Gastrocnemius medialis (tissue), 4 donors: ENCODE measurements at regions not wholly inside any gene's neighbourhood (a gene's known extent, or its start where the extent isn't known, plus 50 kb on each side); places are given as distances from the start of the nearest gene placed in this dataset.

ENCODE experiments used
- POLR2A ChIP-seq, 2 donors: fragments of 450-650 bp; IDR thresholded peaks; one replicate each; pipeline ENCODE4 v1.6.1; 2017; ENCODE audit warnings: antibody characterized with exemption in 2 of 2, mild to moderate bottlenecking in 2 of 2, moderate library complexity in 2 of 2
- TF ChIP-seq, protein P1 (sequence below), 5 experiments: fragments of 450-650 bp in 3 of 5; fragments of 200-600 bp in 2 of 5; sonication (generic) in 2 of 5; IDR thresholded peaks in 4 of 5; conservative IDR thresholded peaks in 1 of 5; 1 replicate in 4 of 5; 2 replicates in 1 of 5; pipeline ENCODE4 v1.5.1; 2016 to 2019; ENCODE audit warnings: antibody characterized with exemption in 5 of 5, mild to moderate bottlenecking in 3 of 5, moderate library complexity in 3 of 5

DNA sequence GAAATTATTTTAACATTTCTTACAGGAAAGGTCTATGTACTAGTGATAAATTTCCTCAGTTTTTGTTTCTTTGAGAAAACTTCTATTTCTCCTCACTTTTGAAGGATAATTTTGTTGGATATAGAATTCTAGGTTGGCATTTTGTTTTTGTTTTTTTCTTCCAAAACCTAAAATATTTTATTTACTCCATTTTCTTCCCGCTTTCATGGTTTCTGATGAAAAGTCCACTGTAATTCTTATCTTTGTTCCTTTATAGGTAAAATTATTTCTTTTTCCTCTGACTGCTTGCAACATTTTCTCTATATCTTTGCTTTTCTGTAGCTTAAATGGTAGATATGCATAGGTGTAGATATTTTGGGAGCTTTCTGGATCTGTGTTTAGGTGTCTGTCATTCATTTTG is 153.9 kb upstream of the DSCAM start:
- no peak for TF ChIP-seq POLR2A (IDR thresholded peaks at IDR 0.05)
- TF ChIP-seq, protein P1, sequence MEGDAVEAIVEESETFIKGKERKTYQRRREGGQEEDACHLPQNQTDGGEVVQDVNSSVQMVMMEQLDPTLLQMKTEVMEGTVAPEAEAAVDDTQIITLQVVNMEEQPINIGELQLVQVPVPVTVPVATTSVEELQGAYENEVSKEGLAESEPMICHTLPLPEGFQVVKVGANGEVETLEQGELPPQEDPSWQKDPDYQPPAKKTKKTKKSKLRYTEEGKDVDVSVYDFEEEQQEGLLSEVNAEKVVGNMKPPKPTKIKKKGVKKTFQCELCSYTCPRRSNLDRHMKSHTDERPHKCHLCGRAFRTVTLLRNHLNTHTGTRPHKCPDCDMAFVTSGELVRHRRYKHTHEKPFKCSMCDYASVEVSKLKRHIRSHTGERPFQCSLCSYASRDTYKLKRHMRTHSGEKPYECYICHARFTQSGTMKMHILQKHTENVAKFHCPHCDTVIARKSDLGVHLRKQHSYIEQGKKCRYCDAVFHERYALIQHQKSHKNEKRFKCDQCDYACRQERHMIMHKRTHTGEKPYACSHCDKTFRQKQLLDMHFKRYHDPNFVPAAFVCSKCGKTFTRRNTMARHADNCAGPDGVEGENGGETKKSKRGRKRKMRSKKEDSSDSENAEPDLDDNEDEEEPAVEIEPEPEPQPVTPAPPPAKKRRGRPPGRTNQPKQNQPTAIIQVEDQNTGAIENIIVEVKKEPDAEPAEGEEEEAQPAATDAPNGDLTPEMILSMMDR (IDR thresholded peaks at IDR 0.05 in 4 of 5, conservative IDR thresholded peaks at IDR 0.05 in 1 of 5) = no peak
